ENCODE measurements at regions not wholly inside any gene's neighbourhood (a gene's known extent, or its start where the extent isn't known, plus 50 kb on each side); places are given as distances from the start of the nearest gene placed in this dataset.
"Not testable (repeated sequence)": the region's sequence is repeated elsewhere in the genome, so short reads cannot be mapped to it uniquely, and the experiment has no call there.

DNA sequence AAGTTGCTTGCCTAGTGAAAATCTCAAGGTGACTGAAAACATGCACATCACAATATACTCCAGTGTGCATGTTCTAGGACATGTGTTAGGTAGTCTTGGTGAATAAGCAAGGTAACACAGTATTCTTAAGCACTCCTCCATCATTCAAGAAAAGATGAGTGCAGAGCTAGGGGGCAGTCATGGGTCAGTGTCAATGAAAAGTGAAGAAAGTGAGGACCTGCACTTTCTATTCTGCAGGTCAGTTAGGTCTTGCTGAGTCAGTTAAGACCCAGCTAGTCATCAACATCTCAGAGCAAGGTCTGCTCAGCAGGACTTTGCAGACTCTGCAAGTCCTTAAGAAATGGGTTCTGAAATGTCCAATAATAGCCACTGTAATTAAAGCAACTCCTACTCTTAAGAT lies 754.1 kb downstream of the TTLL7 start:
- not testable (repeated sequence) for TF ChIP-seq POLR2A (IDR thresholded peaks at IDR 0.05; ENCODE audit: low read depth, low read length); BHLHE40 (IDR thresholded peaks at IDR 0.05; ENCODE audit: low read depth, low read length); RAD21 (IDR thresholded peaks at IDR 0.05; ENCODE audit: low read length); MAFK (IDR thresholded peaks at IDR 0.05; ENCODE audit: low read depth, low read length)
- TF ChIP-seq, protein P1, sequence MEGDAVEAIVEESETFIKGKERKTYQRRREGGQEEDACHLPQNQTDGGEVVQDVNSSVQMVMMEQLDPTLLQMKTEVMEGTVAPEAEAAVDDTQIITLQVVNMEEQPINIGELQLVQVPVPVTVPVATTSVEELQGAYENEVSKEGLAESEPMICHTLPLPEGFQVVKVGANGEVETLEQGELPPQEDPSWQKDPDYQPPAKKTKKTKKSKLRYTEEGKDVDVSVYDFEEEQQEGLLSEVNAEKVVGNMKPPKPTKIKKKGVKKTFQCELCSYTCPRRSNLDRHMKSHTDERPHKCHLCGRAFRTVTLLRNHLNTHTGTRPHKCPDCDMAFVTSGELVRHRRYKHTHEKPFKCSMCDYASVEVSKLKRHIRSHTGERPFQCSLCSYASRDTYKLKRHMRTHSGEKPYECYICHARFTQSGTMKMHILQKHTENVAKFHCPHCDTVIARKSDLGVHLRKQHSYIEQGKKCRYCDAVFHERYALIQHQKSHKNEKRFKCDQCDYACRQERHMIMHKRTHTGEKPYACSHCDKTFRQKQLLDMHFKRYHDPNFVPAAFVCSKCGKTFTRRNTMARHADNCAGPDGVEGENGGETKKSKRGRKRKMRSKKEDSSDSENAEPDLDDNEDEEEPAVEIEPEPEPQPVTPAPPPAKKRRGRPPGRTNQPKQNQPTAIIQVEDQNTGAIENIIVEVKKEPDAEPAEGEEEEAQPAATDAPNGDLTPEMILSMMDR (conservative IDR thresholded peaks at IDR 0.05; ENCODE audit: low read depth, low read length): not testable (repeated sequence)
